ENCODE measurements at regions not wholly inside any gene's neighbourhood (a gene's known extent, or its start where the extent isn't known, plus 50 kb on each side); places are given as distances from the start of the nearest gene placed in this dataset.
"Not testable (repeated sequence)": the region's sequence is repeated elsewhere in the genome, so short reads cannot be mapped to it uniquely, and the experiment has no call there.

- DNase-seq, result no peak
Observed at GRCh38 chr16:79966226-79966625, 365.7 kb upstream of the MAF start.

- DNase-seq, result no peak
Observed at GRCh38 chr16:79965718-79966117, 365.2 kb upstream of the MAF start.

GRCh38 chr16:79964104-79964503 lies 363.6 kb upstream of the MAF start:
- DNase-seq, result no peak

GRCh38 chr16:79962962-79963361 lies 362.4 kb upstream of the MAF start:
- DNase-seq, result no peak

- no peak for DNase-seq
Observed at GRCh38 chr16:79959226-79959625, 358.7 kb upstream of the MAF start.

GRCh38 chr16:79954921-79955705 lies 354.6 kb upstream of the MAF start:
- DNase-seq, result no peak

- no peak for DNase-seq
Observed at GRCh38 chr16:79950932-79951719, 350.6 kb upstream of the MAF start.

GRCh38 chr16:79949417-79949816 lies 348.9 kb upstream of the MAF start:
- no peak for DNase-seq

- DNase-seq, result no peak
Observed at GRCh38 chr16:79947771-79948170, 347.2 kb upstream of the MAF start.

GRCh38 chr16:79946252-79946651 lies 345.7 kb upstream of the MAF start:
- DNase-seq, result no peak

- DNase-seq, result no peak
Observed at GRCh38 chr16:79943736-79944135, 343.2 kb upstream of the MAF start.

- no peak for DNase-seq
Observed at GRCh38 chr16:79938575-79938974, 338.0 kb upstream of the MAF start.

- DNase-seq, result not testable (repeated sequence)
Observed at GRCh38 chr16:79937671-79938070, 337.1 kb upstream of the MAF start.

- no peak for DNase-seq
Observed at GRCh38 chr16:79933603-79934002, 333.1 kb upstream of the MAF start.

- DNase-seq, result no peak
Observed at GRCh38 chr16:79932572-79932971, 332.0 kb upstream of the MAF start.

GRCh38 chr16:79931721-79932120 lies 331.2 kb upstream of the MAF start:
- no peak for DNase-seq

GRCh38 chr16:79929260-79929965 lies 328.9 kb upstream of the MAF start:
- no peak for DNase-seq

- DNase-seq, result no peak
Observed at GRCh38 chr16:79928142-79928873, 327.8 kb upstream of the MAF start.

- DNase-seq, result no peak
Observed at GRCh38 chr16:79926451-79927205, 326.1 kb upstream of the MAF start.

- DNase-seq, result no peak
Observed at GRCh38 chr16:79923431-79923830, 322.9 kb upstream of the MAF start.

GRCh38 chr16:79920685-79921084 lies 320.1 kb upstream of the MAF start:
- DNase-seq, result no peak

GRCh38 chr16:79918916-79919315 lies 318.4 kb upstream of the MAF start:
- DNase-seq, result no peak
